SK-N-SH (cell line): ENCODE measurements at regions not wholly inside any gene's neighbourhood (a gene's known extent, or its start where the extent isn't known, plus 50 kb on each side); places are given as distances from the start of the nearest gene placed in this dataset.

Source experiments
- CTCF ChIA-PET: fragments of 300-600, 350-600 bp; formaldehyde crosslinking; extraction: SDS; loops from one replicate; lab custom pipeline; 2021; lab: Yijun Ruan, JAX
- POLR2A ChIA-PET: fragments of 350-600 bp; sonication (Branson Sonifier 250); formaldehyde crosslinking; extraction: SDS; loops from one replicate; lab custom pipeline; 2020; ENCODE audit warnings: antibody characterized with exemption, inconsistent platforms; lab: Yijun Ruan, JAX
- DNase-seq: peaks from one replicate; pipeline ENCODE4 v3.0.0; 2012
- H2AFZ ChIP-seq: fragments of 200-600 bp; sonication (generic); 2 replicates; pipeline ENCODE4 v1.8.1; 2016; ENCODE audit warnings: antibody characterized with exemption, mild to moderate bottlenecking, low read depth
- H3F3A ChIP-seq: fragments of 200-600 bp; sonication (generic); replicated peaks from 2 replicates; pipeline ENCODE3; 2016; ENCODE audit warnings: antibody characterized with exemption, mild to moderate bottlenecking; ENCODE audit not compliant: insufficient read depth
- H3K27ac ChIP-seq, 2 experiments: fragments of 200-500 bp in 1 of 2; fragments of 200-600 bp in 1 of 2; sonication (Bioruptor generic) in 1 of 2; sonication (generic), shearing (Covaris generic) in 1 of 2; 2 replicates each; pipeline versions ENCODE4 v1.5.1 to v1.6.1; 2014 to 2016; ENCODE audit warnings: low read depth in 2 of 2, inconsistent platforms in 1 of 2, low read length in 1 of 2, mild to moderate bottlenecking in 1 of 2, mixed read lengths in 1 of 2
- H3K27me3 ChIP-seq: fragments of 200-600 bp; sonication (generic), shearing (Covaris generic); 2 replicates; pipeline ENCODE4 v1.6.1; 2016; ENCODE audit warnings: mixed run types; ENCODE audit not compliant: insufficient read depth
- H3K36me3 ChIP-seq, 2 experiments: fragments of 200-500 bp in 1 of 2; fragments of 200-600 bp in 1 of 2; sonication (Bioruptor generic) in 1 of 2; sonication (generic) in 1 of 2; replicated peaks in 1 of 2; 2 replicates each; pipeline versions ENCODE3 to v1.5.1; 2014 to 2016; ENCODE audit warnings: low read length in 1 of 2, mild to moderate bottlenecking in 1 of 2; ENCODE audit not compliant: insufficient read depth in 2 of 2, control insufficient read depth in 1 of 2
- H3K4me1 ChIP-seq, 2 experiments: fragments of 200-500 bp in 1 of 2; fragments of 200-600 bp in 1 of 2; sonication (Bioruptor generic) in 1 of 2; sonication (generic), shearing (Covaris generic) in 1 of 2; 2 replicates each; pipeline versions ENCODE4 v1.5.1 to v1.6.1; 2014 to 2016; ENCODE audit warnings: low read depth in 1 of 2, low read length in 1 of 2, mixed run types in 1 of 2; ENCODE audit not compliant: insufficient read depth in 2 of 2, control insufficient read depth in 1 of 2
- H3K4me2 ChIP-seq: fragments of 200-600 bp; sonication (generic), shearing (Covaris generic); 2 replicates; pipeline ENCODE4 v1.6.1; 2017; ENCODE audit warnings: mixed run types
- H3K4me3 ChIP-seq, 2 experiments: fragments of 200-500 bp in 1 of 2; fragments of 200-600 bp in 1 of 2; sonication (Bioruptor generic) in 1 of 2; sonication (generic), shearing (Covaris generic) in 1 of 2; 2 replicates each; pipeline versions ENCODE4 v1.5.1 to v1.8.1; 2014 to 2016; ENCODE audit warnings: low read depth in 2 of 2, inconsistent platforms in 1 of 2, low read length in 1 of 2, mild to moderate bottlenecking in 1 of 2, mixed read lengths in 1 of 2, moderate library complexity in 1 of 2
- H3K79me2 ChIP-seq: fragments of 200-600 bp; sonication (generic); 2 replicates; pipeline ENCODE4 v1.8.1; 2017; ENCODE audit warnings: mild to moderate bottlenecking; ENCODE audit not compliant: insufficient read depth
- H3K9ac ChIP-seq: fragments of 200-600 bp; sonication (generic); 2 replicates; pipeline ENCODE4 v1.6.1; 2017; ENCODE audit warnings: mixed run types
- H3K9me2 ChIP-seq: fragments of 200-600 bp; sonication (generic); 2 replicates; pipeline ENCODE4 v1.6.1; 2017; ENCODE audit warnings: mixed run types
- H3K9me3 ChIP-seq: fragments of 200-600 bp; sonication (generic); 2 replicates; pipeline ENCODE4 v1.6.1; 2017; ENCODE audit warnings: mixed run types, mild to moderate bottlenecking, moderate library complexity
- H4K20me1 ChIP-seq: fragments of 200-600 bp; sonication (generic); 2 replicates; pipeline ENCODE4 v1.6.1; 2017; ENCODE audit warnings: mild to moderate bottlenecking, mixed run types; ENCODE audit not compliant: insufficient read depth
- CTCF ChIP-seq: fragments of 200-600 bp; sonication (generic); IDR thresholded peaks from 2 replicates; pipeline ENCODE4 v1.6.1; 2017; ENCODE audit warnings: antibody characterized with exemption, mild to moderate bottlenecking, moderate library complexity
- ELF1 ChIP-seq: IDR thresholded peaks from 2 replicates; pipeline ENCODE4 v1.4.0; 2012
- EP300 ChIP-seq, 2 experiments: IDR thresholded peaks; 2 replicates each; pipeline versions ENCODE4 v1.4.0 to v1.6.1; 2012; ENCODE audit warnings: borderline replicate concordance in 1 of 2, low read depth in 1 of 2, low read length in 1 of 2
- EZH2phosphoT487 ChIP-seq: fragments of 200-600 bp; sonication (generic); IDR thresholded peaks from 2 replicates; pipeline ENCODE4 v1.6.1; 2017; ENCODE audit warnings: low read depth, mixed run types, mild to moderate bottlenecking, antibody characterized with exemption, moderate library complexity, borderline replicate concordance
- FOSL2 ChIP-seq: IDR thresholded peaks from 2 replicates; pipeline ENCODE4 v1.4.0; 2012; ENCODE audit warnings: low read depth, mild to moderate bottlenecking, moderate library complexity, borderline replicate concordance
- GABPA ChIP-seq: IDR thresholded peaks from 2 replicates; pipeline ENCODE4 v1.4.0; 2012; ENCODE audit warnings: low read depth, mild to moderate bottlenecking
- GATA2 ChIP-seq: sonication (generic); formaldehyde crosslinking; IDR thresholded peaks from 2 replicates; pipeline ENCODE4 v1.5.0; 2020; ENCODE audit warnings: mild to moderate bottlenecking, missing genetic modification reagents
- IRF3 ChIP-seq: fragments of 150-350 bp; IDR thresholded peaks from 2 replicates; pipeline ENCODE4 v1.6.1; 2016; ENCODE audit warnings: mild to moderate bottlenecking, low read depth, low read length
- MEF2A ChIP-seq: IDR thresholded peaks from 2 replicates; pipeline ENCODE4 v1.4.0; 2012; ENCODE audit warnings: low read depth, borderline replicate concordance
- NFIC ChIP-seq: IDR thresholded peaks from 2 replicates; pipeline ENCODE4 v1.4.0; 2012; ENCODE audit warnings: borderline replicate concordance
- NRF1 ChIP-seq: IDR thresholded peaks from 2 replicates; pipeline ENCODE4 v1.6.1; 2012; ENCODE audit warnings: low read depth, mild to moderate bottlenecking, low read length
- POLR2AphosphoS5 ChIP-seq: IDR thresholded peaks from 2 replicates; pipeline ENCODE4 v1.6.1; 2012; ENCODE audit warnings: low read depth, low read length
- RAD21 ChIP-seq: IDR thresholded peaks from 2 replicates; pipeline ENCODE4 v1.6.1; 2012; ENCODE audit warnings: mild to moderate bottlenecking, low read length
- RCOR1 ChIP-seq: fragments of 150-350 bp; IDR thresholded peaks from 2 replicates; pipeline ENCODE4 v1.6.1; 2017; ENCODE audit warnings: antibody characterized with exemption, low read length
- REST ChIP-seq: IDR thresholded peaks from 2 replicates; pipeline ENCODE4 v1.6.1; 2012; ENCODE audit warnings: mild to moderate bottlenecking, low read depth, low read length, moderate library complexity
- RFX5 ChIP-seq: IDR thresholded peaks from 2 replicates; pipeline ENCODE4 v1.6.1; 2012; ENCODE audit warnings: mild to moderate bottlenecking, improper control_type of control experiment, low read length
- TAF1 ChIP-seq: IDR thresholded peaks from 2 replicates; pipeline ENCODE4 v1.6.1; 2012; ENCODE audit warnings: low read depth, mild to moderate bottlenecking, low read length, moderate library complexity, borderline replicate concordance
- TCF12 ChIP-seq: IDR thresholded peaks from 2 replicates; pipeline ENCODE4 v1.4.0; 2012
- USF1 ChIP-seq: IDR thresholded peaks from 2 replicates; pipeline ENCODE4 v1.4.0; 2012; ENCODE audit warnings: low read depth, borderline replicate concordance
- YY1 ChIP-seq: IDR thresholded peaks from 2 replicates; pipeline ENCODE4 v1.4.0; 2012; ENCODE audit warnings: low read depth, mild to moderate bottlenecking
- WGBS: methylation state at CpG from one replicate; pipeline ENCODE4 v1.1.6; 2017; ENCODE audit warnings: low lambda C conversion rate; 5-methylcytosine and 5-hydroxymethylcytosine counted together

- no peak overlapping the region for H3K4me2 ChIP-seq
- peaks cover 0 to 11% of the 10 kb centered on the region in 2 experiments; a peak in 1 of 4 replicates for H3K4me1 ChIP-seq
- CTCF ChIA-PET, result no interaction called here
- WGBS, result 91% methylated on average over 2 of the region's 2 CpGs
- H2AFZ ChIP-seq, result no peak overlapping the region
- no peak for DNase-seq
- no peak overlapping the region for H3K4me3 ChIP-seq
- POLR2A ChIA-PET, result no interaction called here
- H4K20me1 ChIP-seq, result no peaks in the 10 kb centered on the region
- peaks cover 23% of the 10 kb centered on the region for H3F3A ChIP-seq
- H3K79me2 ChIP-seq, result no peaks in the 10 kb centered on the region
- H3K9me2 ChIP-seq, result no peaks in the 10 kb centered on the region
- no peaks in the 10 kb centered on the region for H3K9me3 ChIP-seq
- no peak overlapping the region; a peak in 1 of 4 replicates for H3K27ac ChIP-seq
- H3K27me3 ChIP-seq, result no peaks in the 10 kb centered on the region
- H3K9ac ChIP-seq, result no peak overlapping the region
- TF ChIP-seq REST, result no peak
- TF ChIP-seq MEF2A, result no peak
- no peak for TF ChIP-seq GATA2 (CRISPR knock-in tag)
- no peak for TF ChIP-seq TCF12
- TF ChIP-seq POLR2AphosphoS5, result no peak
- no peak for TF ChIP-seq CTCF
- TF ChIP-seq TAF1, result no peak
- no peak for TF ChIP-seq ELF1
- TF ChIP-seq NFIC, result no peak
- no peak for TF ChIP-seq EZH2phosphoT487
- TF ChIP-seq NRF1, result no peak
- TF ChIP-seq IRF3, result no peak
- TF ChIP-seq RAD21, result no peak
- no peak for TF ChIP-seq RFX5
- TF ChIP-seq FOSL2, result no peak
- no peak for TF ChIP-seq EP300 (IDR thresholded peaks at IDR 0.05; ENCODE audit: borderline replicate concordance in 1 of 2, low read depth in 1 of 2, low read length in 1 of 2)
- TF ChIP-seq USF1, result no peak
- TF ChIP-seq RCOR1, result no peak
- no peak for TF ChIP-seq GABPA
- TF ChIP-seq YY1, result no peak
- H3K36me3 ChIP-seq, result no peaks in the 10 kb centered on the region
Observed at GRCh38 chr5:98471458-98471857, 302.0 kb upstream of the RGMB start.
